A549 (cell line): ENCODE measurements at regions not wholly inside any gene's neighbourhood (a gene's known extent, or its start where the extent isn't known, plus 50 kb on each side); places are given as distances from the start of the nearest gene placed in this dataset.

Experiments
- ATAC-seq, 2 experiments: fragments of 200-7000 bp in 1 of 2; fragments of >200 bp in 1 of 2; cut with Nextera tagmentation in 1 of 2; cut with Tn5 transposase in 1 of 2; 3 replicates each; pipeline versions ENCODE4 v1.8.0 to v1.9.1; 2018 to 2020; ENCODE audit warnings: mild to moderate bottlenecking in 1 of 2, moderate library complexity in 1 of 2
- CTCF ChIA-PET: fragments of 300-600 bp; sonication (Branson Sonifier 250); formaldehyde crosslinking; extraction: SDS; loops from one replicate; lab custom pipeline; 2021; ENCODE audit warnings: antibody characterized with exemption, inconsistent platforms; lab: Yijun Ruan, JAX
- POLR2A ChIA-PET: fragments of 350-600 bp; formaldehyde crosslinking; extraction: SDS; loops from one replicate; lab custom pipeline; 2021; ENCODE audit warnings: antibody characterized with exemption, inconsistent platforms; lab: Yijun Ruan, JAX
- DNase-seq, 2 experiments: peaks; one replicate each; pipeline versions ENCODE4 v3.0.0 to v3.0.0-alpha.2; 2011 to 2016; ENCODE audit warnings: low read depth in 1 of 2, low spot score in 1 of 2
- FAIRE-seq: peaks from 2 replicates; lab custom pipeline; 2011; peaks lifted over from hg19 to GRCh38; lab: Jason Lieb, UNC
- H3K27ac ChIP-seq, 2 experiments: fragments of >200 bp; sonication (Bioruptor Twin); formaldehyde crosslinking; 3 replicates each; pipeline ENCODE4 v1.5.1; 2016 to 2017
- H3K4me1 ChIP-seq: fragments of >200 bp; sonication (Bioruptor Twin); formaldehyde crosslinking; 3 replicates; pipeline ENCODE4 v1.6.1; 2016
- H3K4me2 ChIP-seq: fragments of >200 bp; sonication (Bioruptor Twin); formaldehyde crosslinking; 3 replicates; pipeline ENCODE4 v1.6.1; 2016
- H3K4me3 ChIP-seq: fragments of >200 bp; sonication (Bioruptor Twin); formaldehyde crosslinking; 3 replicates; pipeline ENCODE4 v1.5.1; 2016
- H3K9me3 ChIP-seq: fragments of >200 bp; sonication (Bioruptor Twin); formaldehyde crosslinking; 3 replicates; pipeline ENCODE4 v1.6.1; 2016
- BHLHE40 ChIP-seq: IDR thresholded peaks from 2 replicates; pipeline ENCODE4 v1.6.1; 2012; ENCODE audit warnings: low read depth, low read length, inconsistent platforms
- CBX2 ChIP-seq: fragments of 200-600 bp; sonication (generic); IDR thresholded peaks from 2 replicates; pipeline ENCODE4 v1.6.1; 2016; ENCODE audit warnings: low read depth, mild to moderate bottlenecking, borderline replicate concordance
- CHD2 ChIP-seq: fragments of 150-350 bp; IDR thresholded peaks from 2 replicates; pipeline ENCODE4 v1.6.1; 2014; ENCODE audit warnings: low read length; ENCODE audit not compliant: partially characterized antibody
- CHD4 ChIP-seq: fragments of 200-600 bp; sonication (generic); IDR thresholded peaks from 2 replicates; pipeline ENCODE4 v1.6.1; 2016; ENCODE audit warnings: antibody characterized with exemption, mild to moderate bottlenecking, borderline replicate concordance
- EHMT2 ChIP-seq: fragments of 200-600 bp; sonication (generic); IDR thresholded peaks from 2 replicates; pipeline ENCODE4 v1.6.1; 2016; ENCODE audit warnings: antibody characterized with exemption, low read depth, mild to moderate bottlenecking, moderate library complexity
- EP300 ChIP-seq, 2 experiments: fragments of >200 bp; sonication (Bioruptor Twin); formaldehyde crosslinking; IDR thresholded peaks; 2 replicates in 1 of 2; 3 replicates in 1 of 2; pipeline ENCODE4 v1.6.1; 2016 to 2017
- ESRRA ChIP-seq: fragments of 150-350 bp; IDR thresholded peaks from 2 replicates; pipeline ENCODE4 v1.6.1; 2014; ENCODE audit warnings: mild to moderate bottlenecking, low read length, borderline replicate concordance
- FOSB ChIP-seq: fragments of 250-450 bp; sonication (Bioruptor Pico); IDR thresholded peaks from 2 replicates; pipeline ENCODE4 v1.5.0; 2020; ENCODE audit warnings: mild to moderate bottlenecking, moderate library complexity
- FOSL2 ChIP-seq, 2 experiments: fragments of 450-650 bp in 1 of 2; fragments of >200 bp in 1 of 2; sonication (Bioruptor Twin) in 1 of 2; formaldehyde crosslinking; IDR thresholded peaks; 2 replicates each; pipeline versions ENCODE4 v1.5.0 to v1.6.1; 2016 to 2020; ENCODE audit warnings: mild to moderate bottlenecking in 1 of 2, moderate library complexity in 1 of 2
- FOXS1 ChIP-seq: fragments of 250-450 bp; sonication (Bioruptor Pico); IDR thresholded peaks from 2 replicates; pipeline ENCODE4 v1.5.0; 2020; ENCODE audit warnings: mild to moderate bottlenecking, moderate library complexity
- HDAC2 ChIP-seq: fragments of 200-600 bp; sonication (generic); IDR thresholded peaks from 2 replicates; pipeline ENCODE4 v1.6.1; 2016
- HOXB13 ChIP-seq: fragments of 250-450 bp; sonication (Bioruptor Pico); IDR thresholded peaks from 2 replicates; pipeline ENCODE4 v1.5.0; 2020; ENCODE audit warnings: low read depth, mild to moderate bottlenecking, moderate library complexity
- KDM1A ChIP-seq: fragments of 200-600 bp; sonication (generic); IDR thresholded peaks from 2 replicates; pipeline ENCODE4 v1.6.1; 2016; ENCODE audit warnings: low read depth, mild to moderate bottlenecking
- MAX ChIP-seq: IDR thresholded peaks from 2 replicates; pipeline ENCODE4 v1.6.1; 2012
- MYC ChIP-seq: IDR thresholded peaks from 2 replicates; pipeline ENCODE4 v1.6.1; 2012; ENCODE audit warnings: mild to moderate bottlenecking, inconsistent platforms, low read length, improper control_type of control experiment, borderline replicate concordance
- POLR2AphosphoS2 ChIP-seq: conservative IDR thresholded peaks from 2 replicates; pipeline ENCODE4 v1.6.1; 2012; ENCODE audit warnings: low read length, improper control_type of control experiment, inconsistent platforms
- RFX5 ChIP-seq: fragments of 450-650 bp; IDR thresholded peaks from 2 replicates; pipeline ENCODE4 v1.7.1; 2014; ENCODE audit warnings: antibody characterized with exemption, mild to moderate bottlenecking, moderate library complexity
- WGBS: methylation state at CpG from one replicate; pipeline ENCODE4 v1.1.6; 2017; ENCODE audit errors: missing lambda C conversion rate; 5-methylcytosine and 5-hydroxymethylcytosine counted together
- TF ChIP-seq, protein P1 (sequence below): fragments of 200-600 bp; sonication (generic); IDR thresholded peaks from 2 replicates; pipeline ENCODE4 v1.6.1; 2016; ENCODE audit warnings: antibody characterized with exemption, mild to moderate bottlenecking, moderate library complexity
- TF ChIP-seq, protein P2 (sequence below): fragments of 250-450 bp; sonication (Bioruptor Pico); IDR thresholded peaks from 2 replicates; pipeline ENCODE4 v1.5.0; 2021; ENCODE audit warnings: mild to moderate bottlenecking, moderate library complexity, borderline replicate concordance
- TF ChIP-seq, protein P3 (sequence below): fragments of >200 bp; sonication (Bioruptor Twin); formaldehyde crosslinking; IDR thresholded peaks from 3 replicates; pipeline ENCODE4 v1.5.1; 2016
- TF ChIP-seq, protein P4 (sequence below): fragments of >200 bp; sonication (Bioruptor Twin); formaldehyde crosslinking; IDR thresholded peaks from 3 replicates; pipeline ENCODE4 v1.6.1; 2016

GRCh38 chr3:76985645-76986044 is 54.3 kb upstream of the ROBO2 start:
- Histone ChIP-seq H3K4me1 (no peaks in the 10 kb centered on the region), H3K27ac (no peak overlapping the region), H3K4me3 (no peak overlapping the region), H3K9me3 (no peaks in the 10 kb centered on the region), H3K4me2 (no peak overlapping the region)
- POLR2A ChIA-PET, result no interaction called here
- DNase-seq (no peak), FAIRE-seq (no peak), ATAC-seq (no peak)
- CTCF ChIA-PET, result interaction anchor here (0.6 kb wide), 1 partner anchor 1487 kb away, joined by 4 read pairs; no protein-coding TSS in a partner anchor
- no peak for TF ChIP-seq HDAC2
- TF ChIP-seq POLR2AphosphoS2, result no peak
- TF ChIP-seq MYC, result no peak
- no peak for TF ChIP-seq RFX5

DNA sequence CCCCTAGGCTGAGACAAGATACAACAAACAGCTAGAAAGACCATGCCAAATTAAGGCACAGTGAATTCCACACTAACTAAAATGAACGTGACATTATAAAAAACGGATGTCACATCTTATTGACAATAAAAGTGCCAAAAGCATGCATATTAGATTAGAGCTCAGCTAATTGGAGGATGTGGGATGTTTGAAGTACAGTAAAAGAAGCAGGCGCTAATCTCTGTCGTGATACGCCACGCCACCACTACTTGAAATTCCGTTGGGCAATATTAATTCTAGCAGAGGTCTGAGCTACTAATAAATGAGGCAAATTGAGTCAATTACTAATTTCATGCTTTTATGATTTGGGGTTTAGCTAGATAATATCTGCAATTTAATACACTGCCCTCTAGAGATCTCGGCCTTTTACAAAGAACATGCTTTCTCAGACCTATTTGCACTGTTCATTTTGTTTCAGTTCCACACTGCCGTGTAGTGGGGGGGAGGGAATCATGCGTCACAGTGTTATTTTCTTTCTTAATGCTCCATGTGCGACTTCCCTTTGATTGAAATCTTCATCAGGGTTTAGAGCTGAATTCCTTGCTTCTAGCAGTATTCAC is 52.9 kb upstream of the ROBO2 start:
- Histone ChIP-seq H3K4me1 (no peaks in the 10 kb centered on the region), H3K4me3 (no peak overlapping the region), H3K27ac (no peak overlapping the region), H3K4me2 (no peak overlapping the region), H3K9me3 (no peaks in the 10 kb centered on the region)
- FAIRE-seq (no peak), DNase-seq (peak in 1 of 2 experiments; percentile 2), ATAC-seq (no peak)
- TF ChIP-seq, protein P1, sequence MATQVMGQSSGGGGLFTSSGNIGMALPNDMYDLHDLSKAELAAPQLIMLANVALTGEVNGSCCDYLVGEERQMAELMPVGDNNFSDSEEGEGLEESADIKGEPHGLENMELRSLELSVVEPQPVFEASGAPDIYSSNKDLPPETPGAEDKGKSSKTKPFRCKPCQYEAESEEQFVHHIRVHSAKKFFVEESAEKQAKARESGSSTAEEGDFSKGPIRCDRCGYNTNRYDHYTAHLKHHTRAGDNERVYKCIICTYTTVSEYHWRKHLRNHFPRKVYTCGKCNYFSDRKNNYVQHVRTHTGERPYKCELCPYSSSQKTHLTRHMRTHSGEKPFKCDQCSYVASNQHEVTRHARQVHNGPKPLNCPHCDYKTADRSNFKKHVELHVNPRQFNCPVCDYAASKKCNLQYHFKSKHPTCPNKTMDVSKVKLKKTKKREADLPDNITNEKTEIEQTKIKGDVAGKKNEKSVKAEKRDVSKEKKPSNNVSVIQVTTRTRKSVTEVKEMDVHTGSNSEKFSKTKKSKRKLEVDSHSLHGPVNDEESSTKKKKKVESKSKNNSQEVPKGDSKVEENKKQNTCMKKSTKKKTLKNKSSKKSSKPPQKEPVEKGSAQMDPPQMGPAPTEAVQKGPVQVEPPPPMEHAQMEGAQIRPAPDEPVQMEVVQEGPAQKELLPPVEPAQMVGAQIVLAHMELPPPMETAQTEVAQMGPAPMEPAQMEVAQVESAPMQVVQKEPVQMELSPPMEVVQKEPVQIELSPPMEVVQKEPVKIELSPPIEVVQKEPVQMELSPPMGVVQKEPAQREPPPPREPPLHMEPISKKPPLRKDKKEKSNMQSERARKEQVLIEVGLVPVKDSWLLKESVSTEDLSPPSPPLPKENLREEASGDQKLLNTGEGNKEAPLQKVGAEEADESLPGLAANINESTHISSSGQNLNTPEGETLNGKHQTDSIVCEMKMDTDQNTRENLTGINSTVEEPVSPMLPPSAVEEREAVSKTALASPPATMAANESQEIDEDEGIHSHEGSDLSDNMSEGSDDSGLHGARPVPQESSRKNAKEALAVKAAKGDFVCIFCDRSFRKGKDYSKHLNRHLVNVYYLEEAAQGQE, result no peak
- no peak for TF ChIP-seq ESRRA
- TF ChIP-seq KDM1A, result no peak
- TF ChIP-seq CBX2, result no peak
- no peak for TF ChIP-seq FOXS1 (CRISPR knock-in tag)
- no peak for TF ChIP-seq HOXB13 (CRISPR knock-in tag)
- no peak for TF ChIP-seq EP300 (IDR thresholded peaks at IDR 0.05)
- TF ChIP-seq BHLHE40, result no peak
- TF ChIP-seq CHD2, result no peak
- TF ChIP-seq CHD4, result no peak
- TF ChIP-seq, protein P2, sequence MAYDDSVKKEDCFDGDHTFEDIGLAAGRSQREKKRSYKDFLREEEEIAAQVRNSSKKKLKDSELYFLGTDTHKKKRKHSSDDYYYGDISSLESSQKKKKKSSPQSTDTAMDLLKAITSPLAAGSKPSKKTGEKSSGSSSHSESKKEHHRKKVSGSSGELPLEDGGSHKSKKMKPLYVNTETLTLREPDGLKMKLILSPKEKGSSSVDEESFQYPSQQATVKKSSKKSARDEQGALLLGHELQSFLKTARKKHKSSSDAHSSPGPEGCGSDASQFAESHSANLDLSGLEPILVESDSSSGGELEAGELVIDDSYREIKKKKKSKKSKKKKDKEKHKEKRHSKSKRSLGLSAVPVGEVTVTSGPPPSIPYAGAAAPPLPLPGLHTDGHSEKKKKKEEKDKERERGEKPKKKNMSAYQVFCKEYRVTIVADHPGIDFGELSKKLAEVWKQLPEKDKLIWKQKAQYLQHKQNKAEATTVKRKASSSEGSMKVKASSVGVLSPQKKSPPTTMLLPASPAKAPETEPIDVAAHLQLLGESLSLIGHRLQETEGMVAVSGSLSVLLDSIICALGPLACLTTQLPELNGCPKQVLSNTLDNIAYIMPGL, result no peak
- TF ChIP-seq, protein P3, sequence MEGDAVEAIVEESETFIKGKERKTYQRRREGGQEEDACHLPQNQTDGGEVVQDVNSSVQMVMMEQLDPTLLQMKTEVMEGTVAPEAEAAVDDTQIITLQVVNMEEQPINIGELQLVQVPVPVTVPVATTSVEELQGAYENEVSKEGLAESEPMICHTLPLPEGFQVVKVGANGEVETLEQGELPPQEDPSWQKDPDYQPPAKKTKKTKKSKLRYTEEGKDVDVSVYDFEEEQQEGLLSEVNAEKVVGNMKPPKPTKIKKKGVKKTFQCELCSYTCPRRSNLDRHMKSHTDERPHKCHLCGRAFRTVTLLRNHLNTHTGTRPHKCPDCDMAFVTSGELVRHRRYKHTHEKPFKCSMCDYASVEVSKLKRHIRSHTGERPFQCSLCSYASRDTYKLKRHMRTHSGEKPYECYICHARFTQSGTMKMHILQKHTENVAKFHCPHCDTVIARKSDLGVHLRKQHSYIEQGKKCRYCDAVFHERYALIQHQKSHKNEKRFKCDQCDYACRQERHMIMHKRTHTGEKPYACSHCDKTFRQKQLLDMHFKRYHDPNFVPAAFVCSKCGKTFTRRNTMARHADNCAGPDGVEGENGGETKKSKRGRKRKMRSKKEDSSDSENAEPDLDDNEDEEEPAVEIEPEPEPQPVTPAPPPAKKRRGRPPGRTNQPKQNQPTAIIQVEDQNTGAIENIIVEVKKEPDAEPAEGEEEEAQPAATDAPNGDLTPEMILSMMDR, result no peak
- TF ChIP-seq FOSL2 (IDR thresholded peaks at IDR 0.05), result no peak
- no peak for TF ChIP-seq FOSL2 (CRISPR knock-in tag; IDR thresholded peaks at IDR 0.05)
- no peak for TF ChIP-seq MAX
- TF ChIP-seq, protein P4, sequence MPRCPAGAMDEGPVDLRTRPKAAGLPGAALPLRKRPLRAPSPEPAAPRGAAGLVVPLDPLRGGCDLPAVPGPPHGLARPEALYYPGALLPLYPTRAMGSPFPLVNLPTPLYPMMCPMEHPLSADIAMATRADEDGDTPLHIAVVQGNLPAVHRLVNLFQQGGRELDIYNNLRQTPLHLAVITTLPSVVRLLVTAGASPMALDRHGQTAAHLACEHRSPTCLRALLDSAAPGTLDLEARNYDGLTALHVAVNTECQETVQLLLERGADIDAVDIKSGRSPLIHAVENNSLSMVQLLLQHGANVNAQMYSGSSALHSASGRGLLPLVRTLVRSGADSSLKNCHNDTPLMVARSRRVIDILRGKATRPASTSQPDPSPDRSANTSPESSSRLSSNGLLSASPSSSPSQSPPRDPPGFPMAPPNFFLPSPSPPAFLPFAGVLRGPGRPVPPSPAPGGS, result no peak
- no peak for TF ChIP-seq EHMT2
- TF ChIP-seq FOSB (CRISPR knock-in tag), result no peak
- WGBS, result 15% methylated on average over 11 of the region's 11 CpGs
- ChIA-PET POLR2A (no interaction called here), CTCF (no interaction called here)
